ENCODE measurements at regions not wholly inside any gene's neighbourhood (a gene's known extent, or its start where the extent isn't known, plus 50 kb on each side); places are given as distances from the start of the nearest gene placed in this dataset.

GRCh38 chr1:209404577-209404976 lies 178.9 kb upstream of the CAMK1G start:
- H2AFZ ChIP-seq (ENCODE audit: low read depth, low read length), result no peak overlapping the region
- H3K36me3 ChIP-seq (ENCODE audit: insufficient read depth, low read length), result no peaks in the 10 kb centered on the region
- H3K9me3 ChIP-seq (ENCODE audit: low read length), result no peaks in the 10 kb centered on the region
- H3K4me3 ChIP-seq (ENCODE audit: low read length), result no peak overlapping the region
- H3K4me1 ChIP-seq (ENCODE audit: insufficient read depth, low read length), result no peaks in the 10 kb centered on the region
- H3K27me3 ChIP-seq (ENCODE audit: insufficient read depth, low read length), result no peaks in the 10 kb centered on the region

GRCh38 chr1:209405183-209405814 lies 178.2 kb upstream of the CAMK1G start:
- Histone ChIP-seq H3K36me3 (ENCODE audit: insufficient read depth, low read length) (no peaks in the 10 kb centered on the region), H2AFZ (ENCODE audit: low read depth, low read length) (no peak overlapping the region), H3K4me1 (ENCODE audit: insufficient read depth, low read length) (no peaks in the 10 kb centered on the region), H3K27me3 (ENCODE audit: insufficient read depth, low read length) (no peaks in the 10 kb centered on the region), H3K4me3 (ENCODE audit: low read length) (no peak overlapping the region), H3K9me3 (ENCODE audit: low read length) (no peaks in the 10 kb centered on the region)

- Histone ChIP-seq H3K36me3 (ENCODE audit: insufficient read depth, low read length) (no peaks in the 10 kb centered on the region), H3K9me3 (ENCODE audit: low read length) (no peaks in the 10 kb centered on the region), H3K4me1 (ENCODE audit: insufficient read depth, low read length) (no peaks in the 10 kb centered on the region), H2AFZ (ENCODE audit: low read depth, low read length) (no peak overlapping the region), H3K27me3 (ENCODE audit: insufficient read depth, low read length) (no peaks in the 10 kb centered on the region), H3K4me3 (ENCODE audit: low read length) (no peak overlapping the region)
Measured at GRCh38 chr1:209406168-209406567, 177.3 kb upstream of the CAMK1G start.

- Histone ChIP-seq H3K27me3 (ENCODE audit: insufficient read depth, low read length) (no peaks in the 10 kb centered on the region), H3K36me3 (ENCODE audit: insufficient read depth, low read length) (no peaks in the 10 kb centered on the region)
Measured at GRCh38 chr1:209406595-209406994, 176.9 kb upstream of the CAMK1G start.

GRCh38 chr1:209409780-209410179 lies 173.7 kb upstream of the CAMK1G start:
- Histone ChIP-seq H3K4me1 (ENCODE audit: insufficient read depth, low read length) (peaks cover 2% of the 10 kb centered on the region), H3K36me3 (ENCODE audit: insufficient read depth, low read length) (no peaks in the 10 kb centered on the region), H3K9me3 (ENCODE audit: low read length) (no peaks in the 10 kb centered on the region)

More at GRCh38 chr1:209406595-209406994, 176.9 kb upstream of the CAMK1G start:
- Histone ChIP-seq H2AFZ (ENCODE audit: low read depth, low read length) (no peak overlapping the region), H3K4me3 (ENCODE audit: low read length) (no peak overlapping the region), H3K9me3 (ENCODE audit: low read length) (no peaks in the 10 kb centered on the region), H3K4me1 (ENCODE audit: insufficient read depth, low read length) (peaks cover 2% of the 10 kb centered on the region)

GRCh38 chr1:209411491-209411929 lies 172.0 kb upstream of the CAMK1G start:
- no peaks in the 10 kb centered on the region for H3K27me3 ChIP-seq (ENCODE audit: insufficient read depth, low read length)
- H3K4me3 ChIP-seq (ENCODE audit: low read length), result no peak overlapping the region
- H3K9me3 ChIP-seq (ENCODE audit: low read length), result no peaks in the 10 kb centered on the region
- H3K36me3 ChIP-seq (ENCODE audit: insufficient read depth, low read length), result no peaks in the 10 kb centered on the region
- peaks cover 2% of the 10 kb centered on the region for H3K4me1 ChIP-seq (ENCODE audit: insufficient read depth, low read length)
- H2AFZ ChIP-seq (ENCODE audit: low read depth, low read length), result no peak overlapping the region

More at GRCh38 chr1:209409780-209410179, 173.7 kb upstream of the CAMK1G start:
- no peaks in the 10 kb centered on the region for H3K27me3 ChIP-seq (ENCODE audit: insufficient read depth, low read length)
- H2AFZ ChIP-seq (ENCODE audit: low read depth, low read length), result no peak overlapping the region
- no peak overlapping the region for H3K4me3 ChIP-seq (ENCODE audit: low read length)

- Histone ChIP-seq H3K36me3 (ENCODE audit: insufficient read depth, low read length) (no peaks in the 10 kb centered on the region), H2AFZ (ENCODE audit: low read depth, low read length) (no peak overlapping the region), H3K4me3 (ENCODE audit: low read length) (no peak overlapping the region), H3K9me3 (ENCODE audit: low read length) (no peaks in the 10 kb centered on the region), H3K4me1 (ENCODE audit: insufficient read depth, low read length) (peaks cover 2% of the 10 kb centered on the region), H3K27me3 (ENCODE audit: insufficient read depth, low read length) (no peaks in the 10 kb centered on the region)
Measured at GRCh38 chr1:209412036-209412435, 171.5 kb upstream of the CAMK1G start.

GRCh38 chr1:209412566-209412965 lies 170.9 kb upstream of the CAMK1G start:
- no peaks in the 10 kb centered on the region for H3K27me3 ChIP-seq (ENCODE audit: insufficient read depth, low read length)
- H3K9me3 ChIP-seq (ENCODE audit: low read length), result no peaks in the 10 kb centered on the region
- H2AFZ ChIP-seq (ENCODE audit: low read depth, low read length), result no peak overlapping the region
- no peak overlapping the region for H3K4me3 ChIP-seq (ENCODE audit: low read length)
- peaks cover 2% of the 10 kb centered on the region for H3K4me1 ChIP-seq (ENCODE audit: insufficient read depth, low read length)
- H3K36me3 ChIP-seq (ENCODE audit: insufficient read depth, low read length), result no peaks in the 10 kb centered on the region

GRCh38 chr1:209413062-209413461 lies 170.5 kb upstream of the CAMK1G start:
- Histone ChIP-seq H3K4me1 (ENCODE audit: insufficient read depth, low read length) (peaks cover 2% of the 10 kb centered on the region), H3K4me3 (ENCODE audit: low read length) (no peak overlapping the region), H3K9me3 (ENCODE audit: low read length) (no peaks in the 10 kb centered on the region), H2AFZ (ENCODE audit: low read depth, low read length) (no peak overlapping the region), H3K36me3 (ENCODE audit: insufficient read depth, low read length) (no peaks in the 10 kb centered on the region), H3K27me3 (ENCODE audit: insufficient read depth, low read length) (no peaks in the 10 kb centered on the region)

GRCh38 chr1:209414803-209415329 lies 168.6 kb upstream of the CAMK1G start:
- Histone ChIP-seq H3K4me3 (ENCODE audit: low read length) (no peak overlapping the region), H3K36me3 (ENCODE audit: insufficient read depth, low read length) (no peaks in the 10 kb centered on the region), H3K4me1 (ENCODE audit: insufficient read depth, low read length) (peaks cover 2% of the 10 kb centered on the region), H3K9me3 (ENCODE audit: low read length) (no peaks in the 10 kb centered on the region), H3K27me3 (ENCODE audit: insufficient read depth, low read length) (no peaks in the 10 kb centered on the region), H2AFZ (ENCODE audit: low read depth, low read length) (no peak overlapping the region)

- no peaks in the 10 kb centered on the region for H3K9me3 ChIP-seq (ENCODE audit: low read length)
- no peaks in the 10 kb centered on the region for H3K36me3 ChIP-seq (ENCODE audit: insufficient read depth, low read length)
- H2AFZ ChIP-seq (ENCODE audit: low read depth, low read length), result no peak overlapping the region
- no peaks in the 10 kb centered on the region for H3K27me3 ChIP-seq (ENCODE audit: insufficient read depth, low read length)
- no peak overlapping the region for H3K4me3 ChIP-seq (ENCODE audit: low read length)
- H3K4me1 ChIP-seq (ENCODE audit: insufficient read depth, low read length), result peaks cover 2% of the 10 kb centered on the region
Measured at GRCh38 chr1:209416039-209416438, 167.5 kb upstream of the CAMK1G start.

GRCh38 chr1:209416716-209417115 lies 166.8 kb upstream of the CAMK1G start:
- Histone ChIP-seq H3K36me3 (ENCODE audit: insufficient read depth, low read length) (no peaks in the 10 kb centered on the region), H3K4me1 (ENCODE audit: insufficient read depth, low read length) (no peaks in the 10 kb centered on the region), H3K9me3 (ENCODE audit: low read length) (no peaks in the 10 kb centered on the region), H3K4me3 (ENCODE audit: low read length) (no peak overlapping the region), H3K27me3 (ENCODE audit: insufficient read depth, low read length) (no peaks in the 10 kb centered on the region), H2AFZ (ENCODE audit: low read depth, low read length) (no peak overlapping the region)

GRCh38 chr1:209417761-209418160 lies 165.8 kb upstream of the CAMK1G start:
- Histone ChIP-seq H3K4me3 (ENCODE audit: low read length) (no peak overlapping the region), H3K4me1 (ENCODE audit: insufficient read depth, low read length) (no peaks in the 10 kb centered on the region), H2AFZ (ENCODE audit: low read depth, low read length) (no peak overlapping the region), H3K36me3 (ENCODE audit: insufficient read depth, low read length) (no peaks in the 10 kb centered on the region), H3K27me3 (ENCODE audit: insufficient read depth, low read length) (no peaks in the 10 kb centered on the region), H3K9me3 (ENCODE audit: low read length) (no peaks in the 10 kb centered on the region)

- Histone ChIP-seq H2AFZ (ENCODE audit: low read depth, low read length) (no peak overlapping the region), H3K27me3 (ENCODE audit: insufficient read depth, low read length) (no peaks in the 10 kb centered on the region), H3K4me1 (ENCODE audit: insufficient read depth, low read length) (no peaks in the 10 kb centered on the region), H3K36me3 (ENCODE audit: insufficient read depth, low read length) (no peaks in the 10 kb centered on the region), H3K4me3 (ENCODE audit: low read length) (no peak overlapping the region), H3K9me3 (ENCODE audit: low read length) (no peaks in the 10 kb centered on the region)
Measured at GRCh38 chr1:209420276-209420675, 163.2 kb upstream of the CAMK1G start.
